AG04449 (cell line): ENCODE measurements at regions not wholly inside any gene's neighbourhood (a gene's known extent, or its start where the extent isn't known, plus 50 kb on each side); places are given as distances from the start of the nearest gene placed in this dataset.
"Not testable (repeated sequence)": the region's sequence is repeated elsewhere in the genome, so short reads cannot be mapped to it uniquely, and the experiment has no call there.

Source experiments
- CTCF ChIA-PET: fragments of 350-600 bp; formaldehyde crosslinking; extraction: SDS; loops from one replicate; lab custom pipeline; 2021; ENCODE audit warnings: antibody characterized with exemption; lab: Yijun Ruan, JAX
- POLR2A ChIA-PET: fragments of 400-600, 350-600 bp; formaldehyde crosslinking; extraction: SDS; loops from one replicate; lab custom pipeline; 2020; ENCODE audit warnings: antibody characterized with exemption, inconsistent platforms; lab: Yijun Ruan, JAX
- DNase-seq: peaks from one replicate; pipeline ENCODE4 v3.0.0-alpha.2; 2010; ENCODE audit warnings: low read depth, low spot score
- H3K4me3 ChIP-seq: 2 replicates; pipeline ENCODE4 v1.5.1; 2011; ENCODE audit warnings: low read depth, mild to moderate bottlenecking, control low read depth, low read length
- TF ChIP-seq, protein P1 (sequence below): IDR thresholded peaks from one replicate; pipeline ENCODE4 v1.5.1; 2011; ENCODE audit warnings: mild to moderate bottlenecking, moderate library complexity, low read length, control low read depth, inconsistent platforms; ENCODE audit not compliant: insufficient read depth; ENCODE audit errors: missing control alignments

GRCh38 chr2:102892698-102893310 is 131.0 kb downstream of the TMEM182 start:
- DNase-seq = no peak
- TF ChIP-seq, protein P1, sequence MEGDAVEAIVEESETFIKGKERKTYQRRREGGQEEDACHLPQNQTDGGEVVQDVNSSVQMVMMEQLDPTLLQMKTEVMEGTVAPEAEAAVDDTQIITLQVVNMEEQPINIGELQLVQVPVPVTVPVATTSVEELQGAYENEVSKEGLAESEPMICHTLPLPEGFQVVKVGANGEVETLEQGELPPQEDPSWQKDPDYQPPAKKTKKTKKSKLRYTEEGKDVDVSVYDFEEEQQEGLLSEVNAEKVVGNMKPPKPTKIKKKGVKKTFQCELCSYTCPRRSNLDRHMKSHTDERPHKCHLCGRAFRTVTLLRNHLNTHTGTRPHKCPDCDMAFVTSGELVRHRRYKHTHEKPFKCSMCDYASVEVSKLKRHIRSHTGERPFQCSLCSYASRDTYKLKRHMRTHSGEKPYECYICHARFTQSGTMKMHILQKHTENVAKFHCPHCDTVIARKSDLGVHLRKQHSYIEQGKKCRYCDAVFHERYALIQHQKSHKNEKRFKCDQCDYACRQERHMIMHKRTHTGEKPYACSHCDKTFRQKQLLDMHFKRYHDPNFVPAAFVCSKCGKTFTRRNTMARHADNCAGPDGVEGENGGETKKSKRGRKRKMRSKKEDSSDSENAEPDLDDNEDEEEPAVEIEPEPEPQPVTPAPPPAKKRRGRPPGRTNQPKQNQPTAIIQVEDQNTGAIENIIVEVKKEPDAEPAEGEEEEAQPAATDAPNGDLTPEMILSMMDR = no peak
- ChIA-PET POLR2A (no interaction called here), CTCF (no interaction called here)
- no peak overlapping the region for H3K4me3 ChIP-seq

GRCh38 chr2:102893870-102894269 is 132.0 kb downstream of the TMEM182 start:
- CTCF ChIA-PET = no interaction called here
- POLR2A ChIA-PET = no interaction called here

DNA sequence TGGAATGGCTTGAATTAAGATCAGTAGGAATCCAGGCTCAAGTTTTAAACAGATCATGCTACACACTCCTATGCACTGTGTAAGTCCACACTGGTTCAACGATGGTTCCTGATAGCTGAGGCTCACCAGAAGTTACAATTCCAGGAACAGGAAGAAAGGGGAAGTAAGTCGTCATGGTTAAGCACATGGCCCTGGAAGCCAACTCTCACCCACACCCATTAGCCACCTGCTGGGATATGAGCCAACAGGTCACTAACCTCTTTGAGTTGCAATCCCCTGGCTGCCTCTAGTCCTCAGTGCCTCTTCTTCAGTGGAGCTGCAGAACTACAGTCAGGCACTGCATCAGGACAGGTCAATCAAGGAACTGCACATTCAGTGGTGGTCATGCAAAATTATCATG is 133.5 kb downstream of the TMEM182 start:
- DNase-seq = no peak
- TF ChIP-seq, protein P1 = no peak
- ChIA-PET POLR2A (no interaction called here), CTCF (no interaction called here)
- no peak overlapping the region for H3K4me3 ChIP-seq

More at GRCh38 chr2:102893870-102894269, 132.0 kb downstream of the TMEM182 start:
- TF ChIP-seq, protein P1 = no peak
- DNase-seq = no peak
- no peak overlapping the region for H3K4me3 ChIP-seq

GRCh38 chr2:102909240-102909639 is 147.4 kb downstream of the TMEM182 start:
- H3K4me3 ChIP-seq, DNase-seq, POLR2A ChIA-PET, CTCF ChIA-PET: not testable (repeated sequence)

DNA sequence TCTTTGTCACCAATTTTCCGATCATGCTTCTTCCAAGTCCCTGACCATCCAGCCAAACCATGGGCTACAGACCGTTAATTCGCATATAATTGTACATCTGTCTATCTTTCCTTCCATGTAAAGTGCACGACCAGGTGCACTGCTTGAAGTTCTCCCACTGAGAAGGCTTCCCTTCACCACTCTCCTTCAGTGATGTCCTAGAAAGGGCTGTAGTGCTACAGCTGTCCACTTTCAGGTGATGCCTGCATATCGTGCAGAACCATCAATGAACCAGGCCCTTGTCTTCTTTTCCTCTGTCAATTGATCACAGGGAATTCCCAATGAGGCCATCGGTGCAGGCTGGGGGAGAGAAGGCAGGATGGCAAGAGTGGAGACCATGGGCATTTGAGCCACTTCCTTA is 148.9 kb downstream of the TMEM182 start:
- CTCF ChIA-PET = no interaction called here
- POLR2A ChIA-PET = no interaction called here
- DNase-seq = no peak
- no peak overlapping the region for H3K4me3 ChIP-seq
- TF ChIP-seq, protein P1 = no peak

DNA sequence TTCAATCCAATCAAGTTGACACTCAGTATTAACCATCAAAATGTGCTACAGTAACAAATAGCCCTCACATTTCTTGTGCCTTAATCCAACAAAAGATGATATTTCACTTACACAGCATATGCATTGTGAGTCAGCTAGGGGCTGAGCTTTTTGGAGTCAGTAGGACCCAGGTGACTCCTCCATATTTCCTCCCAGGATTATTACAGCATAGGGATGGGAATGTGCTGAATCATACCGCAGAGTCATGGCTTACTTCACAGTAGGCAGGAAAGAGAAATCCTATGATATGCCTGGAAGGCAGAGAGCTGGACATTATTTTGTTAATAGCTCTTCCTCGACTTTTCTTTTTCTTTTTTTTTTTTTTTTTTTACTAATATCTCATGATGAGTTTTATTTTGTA is 153.3 kb downstream of the TMEM182 start:
- TF ChIP-seq, protein P1 = no peak
- CTCF ChIA-PET = no interaction called here
- POLR2A ChIA-PET = no interaction called here
- no peak for DNase-seq
- no peak overlapping the region for H3K4me3 ChIP-seq

DNA sequence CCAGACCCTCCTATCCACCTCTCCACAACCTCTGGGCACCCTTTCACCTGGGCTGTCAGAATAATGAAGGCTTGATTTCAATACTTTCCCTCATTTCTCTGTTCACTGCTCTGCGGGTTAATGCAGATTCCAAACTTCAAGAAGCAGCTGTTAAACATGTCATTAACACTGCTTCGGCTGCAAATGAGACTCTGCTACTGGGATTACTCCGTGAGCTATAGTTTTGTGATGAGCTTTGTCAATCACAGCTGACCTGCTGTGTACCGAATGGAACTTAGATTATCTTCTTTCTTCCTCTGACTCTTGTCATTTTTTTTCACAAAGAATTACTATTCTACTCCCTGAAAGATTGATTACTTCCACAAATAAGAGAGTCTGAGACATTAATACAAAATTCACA is 160.5 kb downstream of the TMEM182 start:
- no peak overlapping the region for H3K4me3 ChIP-seq
- POLR2A ChIA-PET = no interaction called here
- TF ChIP-seq, protein P1 = no peak
- no peak for DNase-seq
- CTCF ChIA-PET = no interaction called here
